PC-3 (cell line): ENCODE measurements at regions not wholly inside any gene's neighbourhood (a gene's known extent, or its start where the extent isn't known, plus 50 kb on each side); places are given as distances from the start of the nearest gene placed in this dataset.

Source experiments
- ATAC-seq: fragments of 200-7000 bp; cut with Tn5 transposase; 2 replicates; pipeline ENCODE4 v1.9.1; 2020; ENCODE audit warnings: mild to moderate bottlenecking, moderate library complexity
- BruUV-seq: library from RNA; stranded (reverse); fragments of 400-500 nt; replicated peaks from 2 replicates; lab custom pipeline; 2021; lab: Mats Ljungman, UMichigan
- CTCF ChIA-PET: fragments of 300-600 bp; sonication (Branson Sonifier 250); formaldehyde crosslinking; loops from one replicate; lab custom pipeline; 2022; ENCODE audit warnings: antibody characterized with exemption; lab: Charles Lee
- POLR2A ChIA-PET: fragments of 300-600 bp; sonication (Branson Sonifier 250); formaldehyde crosslinking; loops from one replicate; lab custom pipeline; 2022; ENCODE audit warnings: antibody characterized with exemption; ENCODE audit not compliant: unreplicated experiment; lab: Charles Lee
- DNase-seq: peaks from one replicate; pipeline ENCODE4 v3.0.0-alpha.2; 2015
- H2AFZ ChIP-seq: fragments of 300-600 bp; sonication (generic); 2 replicates; pipeline ENCODE4 v1.6.0; 2016; ENCODE audit warnings: antibody characterized with exemption, low read length
- H3F3A ChIP-seq: fragments of 300-600 bp; sonication (generic); one replicate; pipeline ENCODE4 v1.6.0; 2017; ENCODE audit warnings: antibody characterized with exemption, low read length, control low read depth, mild to moderate bottlenecking; ENCODE audit not compliant: unreplicated experiment
- H3K27ac ChIP-seq: fragments of 300-600 bp; sonication (generic); 2 replicates; pipeline ENCODE4 v1.5.1; 2016; ENCODE audit warnings: mild to moderate bottlenecking, low read length
- H3K27me3 ChIP-seq: fragments of 300-600 bp; sonication (generic); 2 replicates; pipeline ENCODE4 v1.6.1; 2016; ENCODE audit warnings: low read length, mixed read lengths
- H3K36me3 ChIP-seq: fragments of 300-600 bp; sonication (generic); 2 replicates; pipeline ENCODE4 v1.6.1; 2016; ENCODE audit warnings: low read depth, mixed run types, low read length, mixed read lengths
- H3K4me1 ChIP-seq: fragments of 300-600 bp; sonication (generic); 2 replicates; pipeline ENCODE4 v1.5.1; 2016; ENCODE audit warnings: low read length; ENCODE audit not compliant: insufficient read depth
- H3K4me2 ChIP-seq: fragments of 300-600 bp; sonication (generic); 2 replicates; pipeline ENCODE4 v1.6.0; 2016; ENCODE audit warnings: low read length
- H3K4me3 ChIP-seq: fragments of 300-600 bp; sonication (generic); 2 replicates; pipeline ENCODE4 v1.5.1; 2016; ENCODE audit warnings: mild to moderate bottlenecking, low read length, mixed read lengths
- H3K79me2 ChIP-seq: fragments of 300-600 bp; sonication (generic); 2 replicates; pipeline ENCODE4 v1.6.1; 2017; ENCODE audit warnings: low read length, mixed read lengths
- H3K9ac ChIP-seq: fragments of 300-600 bp; sonication (generic); 2 replicates; pipeline ENCODE4 v1.6.0; 2016; ENCODE audit warnings: mild to moderate bottlenecking, low read length
- H3K9me2 ChIP-seq: fragments of 300-600 bp; sonication (generic); replicated peaks from 2 replicates; pipeline ENCODE4 v1.6.1; 2016; ENCODE audit warnings: mixed run types, low read length, mixed read lengths
- H3K9me3 ChIP-seq: fragments of 300-600 bp; sonication (generic); 2 replicates; pipeline ENCODE4 v1.6.1; 2016; ENCODE audit warnings: low read length, mixed read lengths
- H4K20me1 ChIP-seq: fragments of 300-600 bp; sonication (generic); 2 replicates; pipeline ENCODE4 v1.6.1; 2016; ENCODE audit warnings: low read length, mixed read lengths
- CTCF ChIP-seq: fragments of 300-600 bp; sonication (generic); conservative IDR thresholded peaks from 2 replicates; pipeline ENCODE4 v1.5.1; 2017; ENCODE audit warnings: antibody characterized with exemption, low read depth, mild to moderate bottlenecking, low read length
- EZH2 ChIP-seq: fragments of 300-600 bp; sonication (generic); IDR thresholded peaks from one replicate; pipeline ENCODE4 v1.6.1; 2017; ENCODE audit warnings: antibody characterized with exemption, mild to moderate bottlenecking, low read length; ENCODE audit not compliant: unreplicated experiment
- EZH2phosphoT487 ChIP-seq: fragments of 300-600 bp; sonication (generic); IDR thresholded peaks from 2 replicates; pipeline ENCODE4 v1.6.1; 2018; ENCODE audit warnings: mild to moderate bottlenecking, antibody characterized with exemption, low read length, borderline replicate concordance
- intact Hi-C: fragments of 100-400 bp; cut with micrococcal nuclease; formaldehyde crosslinking; loops from 2 replicates; pipeline ENCODE4 v1.9.0; 2023

DNA sequence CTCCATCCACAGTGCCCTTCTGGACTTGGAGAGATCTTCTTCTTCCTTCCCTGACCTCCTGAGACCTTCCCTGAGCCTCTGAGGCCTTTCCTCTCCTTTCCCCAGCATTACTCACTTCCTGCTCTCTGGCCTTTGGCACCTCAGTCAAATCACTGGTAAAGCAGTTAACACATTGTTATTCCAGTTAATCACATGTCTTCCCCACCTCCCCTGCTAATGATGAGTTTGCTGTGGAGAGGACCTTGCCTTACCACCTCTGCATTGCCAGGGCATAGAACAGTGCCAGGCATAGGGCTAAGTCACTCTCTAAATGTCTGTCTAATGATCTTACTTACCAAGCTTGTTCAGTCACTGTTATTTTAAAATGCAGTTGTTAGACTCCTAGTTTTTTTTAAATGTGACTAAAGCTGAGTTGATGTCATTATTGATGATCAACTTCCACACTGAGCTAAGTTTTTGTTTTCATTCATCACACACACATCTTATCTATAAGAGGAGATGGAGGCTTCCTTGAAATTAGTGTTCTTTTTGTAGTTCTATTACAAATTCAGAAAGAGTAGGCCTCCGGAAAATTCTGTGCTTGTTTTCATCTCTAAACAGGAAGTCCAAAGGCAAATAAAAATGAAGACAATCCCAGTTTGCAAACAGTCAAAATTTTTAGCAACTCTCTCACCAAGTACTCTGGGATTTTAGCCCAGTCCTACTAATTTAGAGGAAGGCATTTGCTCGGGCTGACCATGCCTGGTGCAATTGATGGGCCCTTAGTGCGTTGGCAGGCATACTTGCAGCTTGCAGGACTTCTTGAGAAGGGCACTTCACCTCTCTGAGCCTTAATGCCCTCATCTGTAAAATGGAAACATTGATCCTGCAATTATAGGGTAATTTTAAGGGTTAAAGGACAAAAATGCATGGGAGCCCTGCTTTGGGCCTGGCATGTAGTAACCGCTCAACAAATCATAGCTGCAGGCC lies 113.7 kb upstream of the SPRED2 start:
- TF ChIP-seq EZH2: no peak
- no peak for TF ChIP-seq CTCF
- TF ChIP-seq EZH2phosphoT487: no peak
- Histone ChIP-seq H3K27me3 (no peaks in the 10 kb centered on the region), H3K9me2 (no peaks in the 10 kb centered on the region), H3K36me3 (no peaks in the 10 kb centered on the region), H3K79me2 (no peaks in the 10 kb centered on the region), H3K9me3 (no peaks in the 10 kb centered on the region), H3K4me2 (no peak overlapping the region), H3F3A (no peaks in the 10 kb centered on the region), H2AFZ (no peak overlapping the region), H3K4me1 (peaks cover 10% of the 10 kb centered on the region), H3K4me3 (no peak overlapping the region), H4K20me1 (no peaks in the 10 kb centered on the region), H3K27ac (no peak overlapping the region), H3K9ac (no peak overlapping the region)
- ATAC-seq (peak; percentile 56), DNase-seq (no peak)
- POLR2A ChIA-PET: interaction anchor here (0.6 kb wide), 1 partner anchor 117 kb away, joined by 3 read pairs; no protein-coding TSS in a partner anchor
- CTCF ChIA-PET: no interaction called here
- intact Hi-C loops: no loop called here
- no TSS peak for BruUV-seq

DNA sequence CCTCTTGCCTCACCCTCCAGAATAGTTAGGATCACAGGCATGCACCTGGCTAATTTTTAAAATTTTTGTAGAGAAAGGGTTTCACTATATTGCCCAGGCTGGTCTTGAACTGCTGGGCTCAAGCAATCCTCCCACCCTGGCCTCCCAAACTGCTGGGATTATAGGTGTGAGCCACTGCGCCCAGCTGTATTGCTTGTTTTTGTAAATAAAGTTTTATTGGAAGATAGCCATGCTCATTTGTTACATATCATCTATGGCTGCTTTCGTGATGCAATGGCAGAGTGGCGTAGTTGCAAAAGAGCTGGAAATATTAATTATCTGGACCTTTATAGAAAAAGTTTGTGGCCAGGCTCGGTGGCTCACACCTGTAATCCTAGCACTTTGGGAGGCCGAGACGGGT lies 109.4 kb upstream of the SPRED2 start:
- no peak overlapping the region for H3K4me2 ChIP-seq
- H3K9me3 ChIP-seq: no peaks in the 10 kb centered on the region
- CTCF ChIA-PET: no interaction called here
- no peaks in the 10 kb centered on the region for H3K36me3 ChIP-seq
- H3K4me1 ChIP-seq: peaks cover 10% of the 10 kb centered on the region
- no peaks in the 10 kb centered on the region for H3F3A ChIP-seq
- intact Hi-C loops: no loop called here
- H3K27ac ChIP-seq: no peak overlapping the region
- no peak overlapping the region for H2AFZ ChIP-seq
- no peak overlapping the region for H3K9ac ChIP-seq
- no peaks in the 10 kb centered on the region for H3K9me2 ChIP-seq
- BruUV-seq: no TSS peak
- ATAC-seq: no peak
- no peak overlapping the region for H3K4me3 ChIP-seq
- H3K79me2 ChIP-seq: no peaks in the 10 kb centered on the region
- DNase-seq: no peak
- no peak for TF ChIP-seq CTCF
- TF ChIP-seq EZH2: no peak
- TF ChIP-seq EZH2phosphoT487: no peak
- POLR2A ChIA-PET: interaction anchor here (0.5 kb wide), 1 partner anchor 110 kb away, joined by 3 read pairs; the partner anchor contains the start of gene SPRED2
- H3K27me3 ChIP-seq: no peaks in the 10 kb centered on the region
- H4K20me1 ChIP-seq: no peaks in the 10 kb centered on the region

- Histone ChIP-seq H3K9ac (no peak overlapping the region), H3F3A (no peaks in the 10 kb centered on the region), H3K4me3 (no peak overlapping the region), H4K20me1 (no peaks in the 10 kb centered on the region), H3K4me2 (no peak overlapping the region), H3K27ac (no peak overlapping the region), H3K36me3 (no peaks in the 10 kb centered on the region), H3K9me2 (no peaks in the 10 kb centered on the region), H3K27me3 (no peaks in the 10 kb centered on the region), H3K4me1 (no peaks in the 10 kb centered on the region), H3K9me3 (no peaks in the 10 kb centered on the region), H2AFZ (no peak overlapping the region), H3K79me2 (no peaks in the 10 kb centered on the region)
- no TSS peak for BruUV-seq
- DNase-seq (no peak), ATAC-seq (no peak; the same call in 1 of the 2 replicates)
- TF ChIP-seq EZH2phosphoT487: no peak
- no peak for TF ChIP-seq CTCF
- no peak for TF ChIP-seq EZH2
- ChIA-PET POLR2A (no interaction called here), CTCF (interaction anchor here (0.5 kb wide), 1 partner anchor 8 kb away, joined by 4 read pairs; no protein-coding TSS in a partner anchor)
- intact Hi-C loops: no loop called here
These were observed 107.2 kb upstream of the SPRED2 start for GRCh38 chr2:65539633-65540032.
